Left lobe of liver (tissue), 2 donors: ENCODE measurements at regions not wholly inside any gene's neighbourhood (a gene's known extent, or its start where the extent isn't known, plus 50 kb on each side); places are given as distances from the start of the nearest gene placed in this dataset.
A peak's percentile ranks its signal among the peaks of the same experiment; 100 is the strongest.

Experiments used
- ATAC-seq: fragments of 200-7000 bp; cut with Tn5 transposase; one replicate; pipeline ENCODE4 v1.9.1; 2020; ENCODE audit warnings: mild to moderate bottlenecking, moderate library complexity
- DNase-seq: peaks from one replicate; pipeline ENCODE4 v3.0.0-alpha.2; 2020; ENCODE audit warnings: low spot score
- donor health status: DM: no; HTN: no; CAD: no; lungs with moderate emphysema.
- donor health status: DM: no; HTN: yes; CAD: no.

DNA sequence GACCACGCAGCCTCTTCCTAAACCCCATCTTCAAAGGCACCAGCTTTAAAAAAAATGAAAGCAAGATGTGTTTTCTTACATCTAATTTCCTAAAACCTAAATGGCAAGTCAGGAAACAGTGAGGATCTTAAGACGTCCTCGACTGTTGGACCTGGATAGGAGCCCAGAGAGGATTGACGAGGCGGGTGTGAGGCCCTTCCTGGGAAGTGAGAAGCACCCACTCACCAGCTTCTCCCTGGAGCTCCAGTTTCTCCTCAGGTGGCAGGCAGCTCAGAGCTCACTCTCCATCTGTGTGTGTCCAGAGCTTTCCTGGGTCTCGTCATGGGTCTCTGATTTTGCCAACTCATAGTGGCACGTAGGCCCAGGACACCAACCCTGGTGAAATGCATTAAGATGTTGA lies 614.0 kb upstream of the AUTS2 start:
- no peak for DNase-seq
- ATAC-seq: no peak

DNA sequence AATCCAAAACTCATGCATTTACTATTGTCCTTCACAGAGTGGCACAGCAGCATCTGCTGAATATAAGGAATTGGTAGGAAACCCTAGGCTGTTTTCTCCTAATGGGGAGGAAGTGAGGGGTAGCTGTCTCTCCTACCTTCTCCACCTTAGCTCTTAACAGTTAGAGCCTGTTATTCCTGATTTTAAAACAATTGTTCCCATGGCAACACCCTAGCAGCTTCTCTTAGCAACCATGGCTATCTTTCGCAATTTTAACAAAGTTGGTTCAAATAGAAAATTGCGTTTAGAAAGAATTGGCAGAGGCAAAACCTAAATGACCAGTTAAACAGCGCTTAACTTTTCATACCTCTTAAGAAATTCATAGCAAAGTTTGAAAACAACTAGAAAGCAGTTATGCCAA lies 603.4 kb upstream of the AUTS2 start:
- DNase-seq (no peak), ATAC-seq (no peak)

DNA sequence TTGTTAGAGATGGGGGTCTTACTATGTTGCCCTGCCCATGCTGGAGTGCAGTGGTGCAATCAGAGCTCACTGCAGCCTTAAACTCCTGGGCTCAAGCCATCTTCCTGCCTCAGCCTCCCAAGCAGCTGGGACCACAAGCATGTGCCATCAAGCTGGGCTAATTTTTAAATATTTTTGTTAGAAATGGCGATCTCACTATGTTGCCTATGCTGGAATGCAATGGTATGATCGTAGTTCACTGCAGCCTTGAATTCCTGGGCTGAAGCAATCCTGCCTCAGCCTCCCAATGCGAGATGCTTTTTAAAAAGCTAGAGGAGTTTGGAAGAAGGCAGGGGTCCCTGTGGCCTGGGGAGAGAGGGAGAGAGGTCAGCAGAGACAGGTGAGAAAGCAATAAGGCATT lies 600.1 kb upstream of the AUTS2 start:
- ATAC-seq: no peak
- DNase-seq: no peak

DNA sequence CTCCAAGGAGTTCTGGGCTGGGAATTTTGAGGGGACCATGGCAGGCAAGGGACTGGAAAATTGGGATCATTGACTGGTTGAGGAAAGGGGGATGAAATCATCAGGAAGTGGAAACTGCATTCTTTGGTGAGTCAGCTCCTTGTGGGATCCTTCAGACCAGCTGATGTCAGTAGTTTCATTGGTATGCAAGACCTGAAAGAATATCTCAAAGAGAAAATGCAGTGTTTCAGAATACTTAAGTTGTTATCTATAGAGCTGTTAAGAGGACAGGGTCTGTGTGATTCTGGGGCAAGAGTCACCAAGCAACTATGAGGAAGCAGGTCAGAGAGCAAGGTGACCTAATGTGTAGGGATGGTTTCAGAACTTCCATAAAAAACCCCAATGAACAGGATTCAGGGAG lies 595.9 kb upstream of the AUTS2 start:
- ATAC-seq: no peak

DNA sequence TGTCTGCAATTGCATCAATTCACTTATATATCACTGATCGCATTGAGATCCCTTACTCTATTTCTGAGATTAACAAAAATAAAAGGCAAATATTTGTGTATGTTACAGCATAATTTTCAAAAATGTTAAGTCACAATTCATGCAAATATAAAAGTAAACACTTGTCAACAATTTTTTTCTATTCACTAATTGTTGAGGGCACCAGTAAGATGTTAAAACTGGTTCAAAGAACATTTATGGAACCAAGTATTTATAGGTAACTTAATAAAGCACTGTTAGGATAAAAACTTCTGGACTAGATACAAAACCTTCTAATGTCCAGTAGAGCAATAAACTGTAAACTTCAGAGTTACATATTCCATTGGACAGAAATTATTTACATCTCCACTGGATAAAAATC lies 586.1 kb upstream of the AUTS2 start:
- no peak for ATAC-seq
- DNase-seq: no peak

More for the DNA sequence above, 595.9 kb upstream of the AUTS2 start:
- DNase-seq: no peak

DNA sequence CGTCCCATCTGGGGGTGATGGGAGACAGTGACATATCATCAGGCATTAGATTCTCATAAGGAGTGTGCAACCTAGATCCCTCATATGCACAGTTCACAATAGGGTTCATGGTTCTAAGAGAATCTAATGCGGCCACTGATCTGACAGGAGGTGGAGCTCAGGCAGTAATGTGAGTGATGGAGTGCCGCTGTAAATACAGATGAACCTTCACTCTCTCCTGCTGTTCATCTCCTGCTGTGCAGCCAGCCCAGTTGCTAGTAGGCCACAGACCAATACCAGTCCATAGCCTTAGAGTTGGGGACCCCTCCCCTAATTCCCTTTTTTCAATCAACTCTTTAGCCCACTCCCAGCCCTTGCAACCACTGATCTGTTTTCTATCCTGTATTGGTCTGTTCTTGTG lies 581.1 kb upstream of the AUTS2 start:
- no peak for ATAC-seq
- DNase-seq: no peak

DNA sequence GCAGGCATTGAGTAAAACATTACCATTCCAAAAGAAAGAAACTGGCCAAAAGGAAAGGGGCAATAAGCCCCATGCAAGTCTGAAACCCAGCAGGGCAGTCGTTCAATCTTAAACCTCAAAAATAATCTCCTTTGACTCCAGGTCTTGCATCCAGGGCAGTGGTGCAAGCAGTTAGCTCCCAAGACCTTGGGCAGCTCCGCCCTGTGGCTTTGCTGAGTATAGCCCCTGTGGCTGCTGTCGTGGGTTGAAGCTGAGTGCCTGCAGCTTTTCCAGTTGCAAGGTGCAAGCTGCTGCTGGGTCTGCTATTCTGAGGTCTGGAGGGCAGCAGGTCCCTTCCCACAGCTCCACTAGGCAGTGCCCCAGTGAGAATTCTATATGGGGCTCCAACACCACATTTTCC lies 580.1 kb upstream of the AUTS2 start:
- ATAC-seq (no peak), DNase-seq (no peak)

DNA sequence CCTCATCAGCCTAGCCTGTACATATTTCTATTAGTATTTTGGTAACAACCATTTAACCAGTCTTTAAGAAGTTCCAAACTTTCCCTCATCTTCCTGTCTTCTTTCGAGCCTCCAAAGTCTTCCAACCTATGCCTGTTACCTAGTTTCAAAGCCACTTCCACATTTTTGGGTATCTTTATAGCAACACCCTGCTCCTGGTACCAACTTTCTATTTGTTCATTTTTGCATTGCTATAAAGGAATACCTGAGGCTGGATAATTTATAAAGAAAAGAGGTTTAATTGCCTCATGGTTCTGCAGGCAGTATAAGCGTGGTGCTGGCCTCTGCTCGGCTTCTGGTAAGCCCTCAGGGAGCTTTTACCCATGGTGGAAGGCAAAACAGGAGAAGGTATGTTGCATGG lies 578.8 kb upstream of the AUTS2 start:
- DNase-seq (no peak), ATAC-seq (no peak)

DNA sequence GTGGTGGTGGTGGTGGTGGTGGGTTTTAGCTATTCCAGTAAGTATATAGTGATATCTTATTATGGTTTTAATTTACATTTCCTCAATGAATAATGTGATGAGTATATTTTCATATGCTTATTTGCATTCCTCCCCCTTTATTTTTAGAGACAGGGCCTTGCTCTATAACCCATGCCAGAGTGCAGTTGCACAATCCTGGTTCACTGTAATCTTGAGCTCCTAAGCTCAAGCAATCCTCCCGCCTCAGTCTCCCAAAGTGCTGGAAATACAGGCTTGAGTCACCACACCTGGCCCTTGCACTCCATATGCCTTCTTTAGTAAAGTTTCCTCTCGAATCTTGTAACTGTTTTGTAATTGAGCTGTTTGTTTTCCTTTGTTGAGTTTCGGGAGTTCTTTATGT lies 577.7 kb upstream of the AUTS2 start:
- DNase-seq (no peak), ATAC-seq (no peak)

DNA sequence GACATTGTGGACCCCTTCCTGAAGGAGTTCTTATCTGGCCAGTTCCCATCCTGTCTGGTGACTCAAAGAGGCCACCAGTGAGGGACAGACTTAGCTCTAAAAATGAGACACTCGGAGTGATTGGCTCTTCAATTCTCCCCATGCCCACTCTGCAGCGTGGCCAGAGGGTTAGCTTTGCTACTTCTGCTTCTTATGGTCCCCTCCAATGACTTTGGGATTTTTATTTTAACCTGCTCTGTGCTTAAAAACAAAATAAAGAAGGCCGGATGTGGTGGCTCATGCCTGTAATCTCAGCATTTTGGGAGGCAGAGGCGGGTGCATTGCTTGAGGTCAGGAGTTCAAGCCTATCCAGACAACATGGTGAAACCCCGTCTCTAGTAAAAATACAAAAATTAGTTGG lies 573.0 kb upstream of the AUTS2 start:
- no peak for DNase-seq
- no peak for ATAC-seq

DNA sequence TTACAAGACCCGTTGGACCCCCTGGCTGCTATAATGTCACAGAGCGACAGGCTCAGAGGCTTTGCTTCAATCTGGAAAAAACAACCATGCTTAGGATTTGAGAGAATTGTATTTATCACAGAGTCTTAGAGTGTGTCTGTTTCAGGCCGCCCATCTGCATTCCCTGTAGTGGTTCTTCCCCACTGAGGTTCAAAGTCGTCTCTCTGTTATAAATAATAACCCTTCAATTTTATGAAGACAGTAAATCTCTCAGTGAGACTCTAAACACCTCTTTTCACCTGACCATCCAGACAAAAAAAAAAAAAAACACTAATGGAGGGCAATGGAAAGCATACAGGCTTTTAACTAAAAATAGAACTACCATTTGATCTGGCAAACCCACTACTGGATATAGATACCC lies 565.4 kb upstream of the AUTS2 start:
- no peak for DNase-seq
- ATAC-seq: no peak

DNA sequence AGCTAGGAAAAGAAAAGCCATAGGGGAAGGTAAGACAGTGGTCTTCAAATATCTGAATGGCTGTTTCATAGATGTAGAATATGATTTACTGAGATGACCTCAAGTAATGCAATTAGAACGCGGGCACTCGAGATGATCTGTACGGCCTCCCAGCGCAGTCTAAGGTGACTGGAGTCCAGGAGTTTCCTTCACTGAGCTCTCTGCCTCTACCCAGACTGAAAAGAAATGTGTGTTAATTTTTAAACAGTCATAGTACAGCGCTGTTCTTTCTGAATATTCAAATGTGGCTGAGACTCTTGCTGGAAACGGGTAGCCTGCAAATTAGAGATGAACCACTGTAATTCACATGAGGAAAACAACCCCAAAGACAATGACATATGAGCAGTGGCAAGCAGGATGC lies 562.4 kb upstream of the AUTS2 start:
- ATAC-seq (no peak), DNase-seq (no peak)

DNA sequence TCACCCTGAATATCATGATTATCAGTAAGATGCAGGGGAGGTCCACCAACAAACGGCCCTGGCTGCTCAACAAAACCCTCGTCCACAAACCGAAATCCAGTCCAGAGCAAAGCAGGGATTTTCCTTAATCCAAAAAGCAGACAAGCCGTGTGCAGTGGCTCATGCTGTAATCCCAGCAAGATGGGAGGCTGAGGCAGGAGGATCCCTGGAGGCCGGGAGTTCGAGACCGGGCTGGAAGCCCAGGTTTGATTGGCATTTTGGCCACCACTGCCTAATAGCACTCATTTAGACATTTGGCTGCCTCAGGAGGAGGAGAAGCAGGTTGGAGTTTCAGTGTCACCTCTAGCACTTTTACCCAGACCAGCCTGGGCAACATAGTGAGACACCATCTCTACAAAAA lies 562.0 kb upstream of the AUTS2 start:
- ATAC-seq: no peak
- no peak for DNase-seq

DNA sequence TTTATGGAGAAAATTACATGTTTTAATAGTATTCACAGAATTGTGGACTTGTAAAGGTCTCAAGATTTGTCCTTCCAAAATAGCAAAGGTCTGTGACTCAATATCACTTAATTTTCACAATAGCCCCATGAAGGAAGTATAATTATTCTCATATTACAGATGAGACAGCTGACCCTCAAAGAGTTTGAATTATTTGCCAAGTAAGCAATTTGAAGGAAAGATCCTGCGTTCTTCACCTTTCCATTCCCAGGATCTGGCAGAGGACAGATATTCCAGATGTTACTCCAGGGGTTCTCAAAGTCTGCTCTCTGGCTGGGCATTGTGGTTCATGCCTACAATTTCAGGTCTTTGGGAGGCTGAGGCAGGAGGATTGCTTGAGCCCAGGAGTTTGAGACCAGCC lies 559.4 kb upstream of the AUTS2 start:
- DNase-seq (no peak), ATAC-seq (no peak)

DNA sequence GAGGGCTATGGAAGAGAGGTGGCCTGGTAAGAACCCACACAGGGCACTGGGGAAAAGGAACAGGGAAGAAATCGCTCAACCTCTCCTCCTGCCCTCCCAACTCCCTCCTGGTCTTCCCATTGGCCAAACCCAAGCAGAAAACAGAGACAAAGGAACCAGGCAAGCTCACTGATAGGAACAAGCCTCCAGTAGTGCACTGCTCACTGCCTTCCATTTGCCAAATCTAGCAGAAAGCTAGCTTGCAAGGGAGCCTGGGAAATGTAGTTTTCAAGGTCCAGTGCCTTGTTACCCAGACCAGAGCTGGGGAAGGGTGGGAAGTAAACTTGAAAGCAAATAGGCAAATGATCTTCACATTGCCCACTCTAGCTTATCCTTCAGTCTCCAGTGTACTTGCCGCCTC lies 556.1 kb upstream of the AUTS2 start:
- DNase-seq (no peak), ATAC-seq (no peak)

DNA sequence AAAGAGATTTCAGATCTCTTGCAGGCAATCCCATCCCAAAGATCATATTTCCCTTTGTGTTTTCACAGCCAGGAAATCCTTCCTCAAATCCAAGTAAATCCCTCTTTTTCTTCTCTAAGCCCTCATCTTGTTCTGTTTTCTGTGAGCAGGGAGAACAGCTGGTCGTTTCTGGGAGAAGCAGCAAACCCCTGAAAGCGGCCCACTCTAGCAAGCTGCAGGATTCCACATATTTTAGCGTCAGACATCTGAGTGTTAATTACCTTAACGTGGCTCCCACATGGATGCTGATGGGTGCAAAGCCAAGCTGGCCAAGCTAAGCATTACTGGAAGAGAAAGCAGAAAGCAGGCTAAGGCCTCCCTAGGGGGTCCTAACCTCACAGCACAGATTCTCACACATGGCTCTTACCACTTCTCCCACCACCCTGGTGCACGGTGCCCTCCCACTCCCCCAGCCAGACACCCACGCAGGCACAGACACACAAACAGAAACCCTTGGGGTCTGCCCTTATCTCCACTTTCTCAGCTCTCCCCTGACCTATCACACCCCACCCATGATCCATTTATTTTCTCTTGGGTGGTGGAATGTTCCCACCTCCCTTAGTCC lies 551.0 kb upstream of the AUTS2 start:
- no peak for ATAC-seq
- DNase-seq: no peak

DNA sequence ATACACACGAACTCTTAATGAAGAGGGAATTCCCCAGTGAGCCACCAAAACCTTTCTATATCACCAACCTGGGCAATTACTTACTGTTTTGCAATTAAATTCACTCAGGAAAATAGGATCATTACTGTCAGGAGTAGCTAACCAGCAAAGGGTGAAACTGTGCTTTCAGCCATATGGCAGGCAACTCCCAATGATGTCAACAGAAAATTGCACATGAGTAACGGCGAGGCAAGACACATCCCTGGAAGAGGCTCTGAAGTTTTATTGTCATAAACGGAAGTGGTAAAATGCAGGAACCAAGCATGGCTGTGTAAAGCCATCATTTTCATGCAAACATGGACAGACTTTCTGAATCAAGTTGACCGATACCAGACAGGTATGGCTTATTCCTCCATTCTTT lies 548.9 kb upstream of the AUTS2 start:
- no peak for ATAC-seq
- DNase-seq: no peak

DNA sequence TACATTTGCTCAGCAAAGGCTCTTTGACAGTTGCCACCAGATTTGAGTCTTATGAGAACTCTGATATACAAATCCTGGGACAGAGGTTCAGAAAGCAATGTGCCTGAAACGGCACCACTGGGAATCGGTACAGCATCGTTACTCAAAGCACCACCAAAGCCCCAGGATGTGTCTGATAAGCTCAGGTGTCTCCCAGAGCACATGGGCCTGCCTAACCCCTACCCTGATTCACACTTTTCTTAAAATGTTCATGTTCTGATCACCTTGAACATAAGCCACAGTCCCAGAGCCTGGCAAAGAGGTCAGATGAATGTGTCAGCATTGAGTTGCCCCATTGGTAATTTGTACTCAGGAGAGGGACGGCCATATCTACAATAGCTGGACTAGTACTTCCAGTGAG lies 545.8 kb upstream of the AUTS2 start:
- ATAC-seq: no peak
- DNase-seq: no peak

DNA sequence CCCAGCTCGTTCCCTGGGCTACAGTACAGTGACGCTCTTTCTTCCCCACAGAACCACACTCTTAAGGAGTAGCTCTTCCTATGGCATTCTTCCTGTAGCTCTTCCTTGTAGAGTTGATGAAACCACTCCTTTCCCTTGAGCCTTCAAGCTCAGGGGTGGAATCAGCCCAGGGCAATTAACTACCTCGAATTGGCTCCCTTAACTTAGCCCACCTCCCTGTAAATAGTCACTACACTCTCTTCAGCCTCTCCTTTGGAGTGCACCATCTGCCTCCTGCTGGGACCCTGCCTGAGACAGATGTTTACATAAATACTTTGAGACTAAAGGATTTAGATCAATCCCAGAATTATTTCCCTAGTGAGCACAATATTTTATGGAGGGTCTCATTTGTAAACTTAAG lies 537.8 kb upstream of the AUTS2 start:
- ATAC-seq: no peak
- no peak for DNase-seq

DNA sequence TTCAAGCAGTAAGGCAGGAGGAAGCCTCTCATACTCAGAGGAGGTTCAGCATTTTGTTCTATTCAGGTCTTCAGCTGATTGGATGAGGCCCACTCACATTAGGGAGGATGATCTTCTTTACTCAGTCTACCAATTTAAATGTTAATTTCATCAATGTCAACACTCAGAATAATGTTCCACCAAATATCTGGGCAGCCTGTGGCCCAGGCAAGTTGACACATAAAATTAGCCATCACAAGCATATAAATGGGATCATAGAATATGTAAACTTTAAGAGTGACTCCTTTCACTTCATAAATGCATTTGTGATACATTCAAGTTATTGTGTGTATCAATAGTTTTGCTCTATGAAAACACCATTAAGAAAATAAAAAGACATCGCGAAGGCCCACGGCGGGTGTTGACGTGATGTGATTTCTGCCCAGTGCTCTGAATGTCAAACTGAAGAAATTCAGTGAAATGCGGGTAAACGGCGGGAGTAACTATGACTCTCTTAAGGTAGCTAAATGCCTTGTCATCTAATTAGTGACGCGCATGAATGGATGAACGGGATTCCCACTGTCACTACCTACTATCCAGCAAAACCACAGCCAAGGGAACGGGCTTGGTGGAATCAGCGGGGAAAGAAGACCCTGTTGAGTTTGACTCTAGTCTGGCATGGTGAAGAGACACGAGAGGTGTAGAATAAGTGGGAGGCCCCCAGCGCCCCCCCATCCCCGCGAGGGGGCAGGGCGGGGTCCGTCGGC lies 536.1 kb upstream of the AUTS2 start:
- ATAC-seq (no peak), DNase-seq (no peak)

DNA sequence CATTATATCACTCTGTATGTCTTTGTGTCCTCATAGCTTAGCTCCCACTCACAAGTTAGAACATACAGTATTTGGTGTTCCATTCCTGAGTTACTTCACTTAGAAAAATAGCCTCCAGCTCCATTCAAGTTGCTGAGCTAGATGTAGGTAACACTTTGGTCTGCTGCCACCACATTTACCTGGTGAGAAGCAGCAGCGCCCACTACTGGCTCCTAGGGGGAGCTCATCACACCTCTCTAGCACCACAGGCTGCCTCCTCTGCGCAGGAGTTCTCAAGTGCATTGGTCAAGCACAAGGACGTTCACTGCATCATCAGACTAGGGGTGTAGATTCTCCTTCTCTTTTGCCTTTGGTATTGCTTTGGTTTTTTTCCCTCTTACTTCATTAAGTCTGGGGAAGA lies 530.9 kb upstream of the AUTS2 start:
- peak; percentile 66 for DNase-seq
- peak; percentile 98 for ATAC-seq

DNA sequence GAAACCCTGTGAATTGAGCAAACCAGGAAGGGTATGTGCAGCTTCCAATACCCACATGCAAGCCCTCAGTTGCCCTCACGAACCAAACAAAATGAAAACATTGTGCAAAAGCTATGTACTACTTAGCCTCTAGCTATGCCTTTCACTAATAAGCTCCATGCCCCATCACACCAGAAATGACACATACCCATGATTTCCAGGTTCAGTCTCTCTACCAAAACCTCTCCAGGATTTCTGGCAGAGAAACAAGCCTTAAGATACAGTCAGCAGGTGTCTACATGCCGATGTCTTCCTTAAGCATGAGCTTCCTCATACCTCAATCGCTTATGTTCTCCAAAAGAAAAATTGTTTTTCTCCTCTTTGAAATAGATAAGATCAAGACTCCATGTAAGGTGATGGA lies 527.8 kb upstream of the AUTS2 start:
- no peak for DNase-seq
- ATAC-seq: no peak

DNA sequence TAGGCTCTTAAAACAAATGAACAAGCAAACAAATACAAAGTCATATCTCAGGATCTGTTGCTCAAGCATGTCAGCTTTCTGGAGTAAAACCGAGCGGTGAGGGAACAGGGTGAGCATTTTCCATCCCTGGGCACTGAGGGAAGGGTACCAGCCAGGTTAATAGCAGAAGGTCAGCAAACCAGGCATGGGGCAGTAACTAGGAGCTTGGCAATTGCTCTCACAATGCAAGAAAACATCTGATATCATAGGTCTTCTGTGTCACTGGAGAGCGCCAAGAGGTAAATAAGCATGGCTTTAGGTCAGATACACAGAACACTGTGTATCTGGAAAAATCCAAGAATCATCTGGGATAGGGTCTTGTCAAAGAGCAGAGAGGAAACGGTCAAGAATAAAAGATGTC lies 521.7 kb upstream of the AUTS2 start:
- ATAC-seq (peak; percentile 86), DNase-seq (peak; percentile 77)
